IMR-90 (cell line): ENCODE measurements at regions not wholly inside any gene's neighbourhood (a gene's known extent, or its start where the extent isn't known, plus 50 kb on each side); places are given as distances from the start of the nearest gene placed in this dataset.

Experiments used
- BHLHE40 ChIP-seq: fragments of 150-350 bp; IDR thresholded peaks from 2 replicates; pipeline ENCODE4 v1.6.1; 2016; ENCODE audit warnings: mild to moderate bottlenecking, low read depth, low read length
- CEBPB ChIP-seq: IDR thresholded peaks from 2 replicates; pipeline ENCODE4 v1.6.1; 2012; ENCODE audit warnings: low read depth, low read length, improper control_type of control experiment
- FOS ChIP-seq: fragments of 150-350 bp; IDR thresholded peaks from 2 replicates; pipeline ENCODE4 v1.6.1; 2016; ENCODE audit warnings: low read depth, low read length
- MAFK ChIP-seq: IDR thresholded peaks from 2 replicates; pipeline ENCODE4 v1.6.1; 2012; ENCODE audit warnings: low read depth, low read length, improper control_type of control experiment
- MAZ ChIP-seq: IDR thresholded peaks from 2 replicates; pipeline ENCODE4 v1.6.1; 2012; ENCODE audit warnings: low read depth, mild to moderate bottlenecking, low read length, improper control_type of control experiment, moderate library complexity, borderline replicate concordance
- NFE2L2 ChIP-seq: fragments of 150-350 bp; IDR thresholded peaks from 2 replicates; pipeline ENCODE4 v1.6.1; 2016; ENCODE audit warnings: low read depth, mild to moderate bottlenecking, low read length
- POLR2A ChIP-seq: IDR thresholded peaks from 2 replicates; pipeline ENCODE4 v1.6.1; 2012; ENCODE audit warnings: mild to moderate bottlenecking, low read depth, low read length
- RAD21 ChIP-seq: IDR thresholded peaks from 2 replicates; pipeline ENCODE4 v1.6.1; 2012; ENCODE audit warnings: low read length, improper control_type of control experiment
- RCOR1 ChIP-seq: IDR thresholded peaks from 2 replicates; pipeline ENCODE4 v1.6.1; 2012; ENCODE audit warnings: mild to moderate bottlenecking, low read length, improper control_type of control experiment; ENCODE audit not compliant: insufficient replicate concordance
- RFX5 ChIP-seq: IDR thresholded peaks from 2 replicates; pipeline ENCODE4 v1.8.0; 2012; ENCODE audit warnings: low read depth, mild to moderate bottlenecking, low read length, moderate library complexity
- SMC3 ChIP-seq: fragments of 150-350 bp; IDR thresholded peaks from 2 replicates; pipeline ENCODE4 v1.6.1; 2016; ENCODE audit warnings: low read depth, mild to moderate bottlenecking, antibody characterized with exemption, low read length, moderate library complexity
- TF ChIP-seq, protein P1 (sequence below): conservative IDR thresholded peaks from 2 replicates; pipeline ENCODE4 v1.5.1; 2012; ENCODE audit warnings: mild to moderate bottlenecking, low read depth, low read length, improper control_type of control experiment
- TF ChIP-seq, protein P2 (sequence below): fragments of 150-350 bp; IDR thresholded peaks from 2 replicates; pipeline ENCODE4 v1.6.1; 2017; ENCODE audit warnings: mild to moderate bottlenecking, antibody characterized with exemption, low read length, low read depth

DNA sequence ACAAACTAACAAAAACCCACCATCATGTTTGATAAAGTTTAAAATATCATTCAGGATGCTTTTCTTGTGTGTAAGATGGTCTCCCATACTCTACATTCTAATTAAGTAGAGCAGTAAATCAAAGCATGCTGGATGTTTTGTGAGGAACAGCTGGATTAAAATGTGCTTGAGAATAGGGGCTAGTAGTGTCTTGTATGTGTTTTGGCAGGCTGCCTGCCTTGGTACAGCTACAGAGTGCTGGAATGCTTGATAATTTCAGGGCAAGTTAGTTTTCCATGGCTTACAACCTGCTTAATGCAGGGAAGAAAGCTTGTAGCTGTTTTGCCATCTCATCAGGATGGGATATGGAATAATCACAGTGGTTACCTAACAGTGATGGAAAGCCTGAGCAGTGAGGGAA is 636.6 kb upstream of the MMS22L start:
- TF ChIP-seq, protein P1, sequence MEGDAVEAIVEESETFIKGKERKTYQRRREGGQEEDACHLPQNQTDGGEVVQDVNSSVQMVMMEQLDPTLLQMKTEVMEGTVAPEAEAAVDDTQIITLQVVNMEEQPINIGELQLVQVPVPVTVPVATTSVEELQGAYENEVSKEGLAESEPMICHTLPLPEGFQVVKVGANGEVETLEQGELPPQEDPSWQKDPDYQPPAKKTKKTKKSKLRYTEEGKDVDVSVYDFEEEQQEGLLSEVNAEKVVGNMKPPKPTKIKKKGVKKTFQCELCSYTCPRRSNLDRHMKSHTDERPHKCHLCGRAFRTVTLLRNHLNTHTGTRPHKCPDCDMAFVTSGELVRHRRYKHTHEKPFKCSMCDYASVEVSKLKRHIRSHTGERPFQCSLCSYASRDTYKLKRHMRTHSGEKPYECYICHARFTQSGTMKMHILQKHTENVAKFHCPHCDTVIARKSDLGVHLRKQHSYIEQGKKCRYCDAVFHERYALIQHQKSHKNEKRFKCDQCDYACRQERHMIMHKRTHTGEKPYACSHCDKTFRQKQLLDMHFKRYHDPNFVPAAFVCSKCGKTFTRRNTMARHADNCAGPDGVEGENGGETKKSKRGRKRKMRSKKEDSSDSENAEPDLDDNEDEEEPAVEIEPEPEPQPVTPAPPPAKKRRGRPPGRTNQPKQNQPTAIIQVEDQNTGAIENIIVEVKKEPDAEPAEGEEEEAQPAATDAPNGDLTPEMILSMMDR: no peak
- no peak for TF ChIP-seq POLR2A
- TF ChIP-seq FOS: no peak
- TF ChIP-seq MAFK: no peak
- TF ChIP-seq RFX5: no peak
- TF ChIP-seq, protein P2, sequence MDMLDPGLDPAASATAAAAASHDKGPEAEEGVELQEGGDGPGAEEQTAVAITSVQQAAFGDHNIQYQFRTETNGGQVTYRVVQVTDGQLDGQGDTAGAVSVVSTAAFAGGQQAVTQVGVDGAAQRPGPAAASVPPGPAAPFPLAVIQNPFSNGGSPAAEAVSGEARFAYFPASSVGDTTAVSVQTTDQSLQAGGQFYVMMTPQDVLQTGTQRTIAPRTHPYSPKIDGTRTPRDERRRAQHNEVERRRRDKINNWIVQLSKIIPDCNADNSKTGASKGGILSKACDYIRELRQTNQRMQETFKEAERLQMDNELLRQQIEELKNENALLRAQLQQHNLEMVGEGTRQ: no peak
- TF ChIP-seq NFE2L2: no peak
- no peak for TF ChIP-seq BHLHE40
- TF ChIP-seq RCOR1: no peak
- no peak for TF ChIP-seq SMC3
- TF ChIP-seq RAD21: no peak
- no peak for TF ChIP-seq CEBPB
- no peak for TF ChIP-seq MAZ
